ENCODE measurements at regions not wholly inside any gene's neighbourhood (a gene's known extent, or its start where the extent isn't known, plus 50 kb on each side); places are given as distances from the start of the nearest gene placed in this dataset.

- TF ChIP-seq CTCF (IDR thresholded peaks at IDR 0.05) (no peak), POLR2A (IDR thresholded peaks at IDR 0.05) (no peak)
Measured at GRCh38 chr2:120558847-120559246, 176.8 kb upstream of the GLI2 start.

Data from esophagus squamous epithelium (tissue), 4 donors.